ENCODE measurements at regions not wholly inside any gene's neighbourhood (a gene's known extent, or its start where the extent isn't known, plus 50 kb on each side); places are given as distances from the start of the nearest gene placed in this dataset.

GRCh38 chr6:87860902-87861301 lies 158.9 kb upstream of the AKIRIN2 start:
- DNase-seq (ENCODE audit: low read depth in 4 of 4, low spot score in 3 of 4), result no peak

GRCh38 chr6:87858440-87858839 lies 156.4 kb upstream of the AKIRIN2 start:
- no peak for DNase-seq (ENCODE audit: low read depth in 4 of 4, low spot score in 3 of 4)

- no peak for DNase-seq (ENCODE audit: low read depth in 4 of 4, low spot score in 3 of 4)
Measured at GRCh38 chr6:87851674-87852299, 149.8 kb upstream of the AKIRIN2 start.

- DNase-seq (ENCODE audit: low read depth in 4 of 4, low spot score in 3 of 4), result no peak
Measured at GRCh38 chr6:87848616-87849015, 146.6 kb upstream of the AKIRIN2 start.

GRCh38 chr6:87847830-87848210 lies 145.8 kb upstream of the AKIRIN2 start:
- DNase-seq (ENCODE audit: low read depth in 4 of 4, low spot score in 3 of 4), result no peak

GRCh38 chr6:87847135-87847829 lies 145.2 kb upstream of the AKIRIN2 start:
- no peak for DNase-seq (ENCODE audit: low read depth in 4 of 4, low spot score in 3 of 4)

DNA sequence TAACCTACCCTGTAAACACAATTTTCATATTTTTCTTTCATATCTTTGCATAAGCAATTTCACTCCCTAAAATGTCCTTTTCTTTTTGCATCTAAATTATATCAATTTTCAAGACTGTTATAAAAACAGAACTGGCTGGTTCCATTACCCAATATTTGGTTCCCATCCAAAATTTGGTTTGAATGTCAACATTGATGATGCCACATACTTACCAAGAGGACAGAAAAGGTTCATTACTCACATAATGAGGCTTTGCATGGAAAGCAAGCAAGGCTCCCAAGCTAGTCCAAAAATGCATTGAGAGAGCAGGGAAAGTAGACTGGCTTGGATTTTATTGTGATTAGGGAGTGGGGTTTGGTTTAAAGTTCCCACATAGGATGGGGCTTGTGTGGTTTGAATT lies 144.4 kb upstream of the AKIRIN2 start:
- no peak for DNase-seq (ENCODE audit: low read depth in 4 of 4, low spot score in 3 of 4)

DNA sequence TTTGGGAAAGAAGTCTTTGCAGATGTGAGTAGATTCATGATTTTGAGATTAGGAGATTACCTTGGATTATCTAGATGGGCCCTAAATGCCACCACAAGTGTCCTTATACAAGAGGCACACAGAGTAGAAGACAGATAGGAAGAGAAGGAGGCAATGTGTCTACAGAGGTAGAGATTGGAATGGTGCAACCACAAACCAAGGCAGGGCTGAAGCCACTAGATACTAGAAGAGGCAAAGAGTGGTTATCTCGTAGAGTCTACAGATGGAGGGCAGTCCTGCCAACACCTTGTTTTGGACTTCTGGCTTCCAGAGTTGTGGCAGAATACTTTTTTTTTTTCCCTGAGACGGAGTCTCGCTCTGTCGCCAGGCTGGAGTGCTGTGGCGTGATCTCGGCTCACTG lies 138.3 kb upstream of the AKIRIN2 start:
- no peak for DNase-seq (ENCODE audit: low read depth in 4 of 4, low spot score in 3 of 4)

GRCh38 chr6:87837876-87838275 lies 135.8 kb upstream of the AKIRIN2 start:
- DNase-seq (ENCODE audit: low read depth in 4 of 4, low spot score in 3 of 4), result no peak

- DNase-seq (ENCODE audit: low read depth in 4 of 4, low spot score in 3 of 4), result no peak
Measured at GRCh38 chr6:87837444-87837843, 135.4 kb upstream of the AKIRIN2 start.

- no peak for DNase-seq (ENCODE audit: low read depth in 4 of 4, low spot score in 3 of 4)
Measured at GRCh38 chr6:87832025-87832825, 130.2 kb upstream of the AKIRIN2 start.

DNA sequence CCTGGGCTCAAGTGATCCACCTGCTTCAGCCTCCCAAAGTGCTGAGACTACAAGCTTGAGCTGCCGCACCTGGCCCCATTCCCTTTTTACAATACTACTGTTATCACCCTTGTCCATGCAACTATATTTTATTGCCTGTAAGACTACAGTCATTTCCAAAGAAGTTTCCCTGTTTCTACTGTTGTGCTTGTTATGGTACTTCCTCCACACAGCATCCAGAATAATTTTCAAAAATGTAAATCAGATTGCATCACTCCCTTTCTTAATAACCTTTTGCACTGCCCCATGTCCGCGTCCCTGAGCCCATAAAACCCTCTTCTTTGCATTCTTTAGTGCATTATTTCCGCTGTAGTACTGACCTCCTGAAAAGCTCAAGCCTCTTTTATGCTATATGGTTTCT lies 128.9 kb upstream of the AKIRIN2 start:
- DNase-seq (ENCODE audit: low read depth in 4 of 4, low spot score in 3 of 4), result no peak

DNA sequence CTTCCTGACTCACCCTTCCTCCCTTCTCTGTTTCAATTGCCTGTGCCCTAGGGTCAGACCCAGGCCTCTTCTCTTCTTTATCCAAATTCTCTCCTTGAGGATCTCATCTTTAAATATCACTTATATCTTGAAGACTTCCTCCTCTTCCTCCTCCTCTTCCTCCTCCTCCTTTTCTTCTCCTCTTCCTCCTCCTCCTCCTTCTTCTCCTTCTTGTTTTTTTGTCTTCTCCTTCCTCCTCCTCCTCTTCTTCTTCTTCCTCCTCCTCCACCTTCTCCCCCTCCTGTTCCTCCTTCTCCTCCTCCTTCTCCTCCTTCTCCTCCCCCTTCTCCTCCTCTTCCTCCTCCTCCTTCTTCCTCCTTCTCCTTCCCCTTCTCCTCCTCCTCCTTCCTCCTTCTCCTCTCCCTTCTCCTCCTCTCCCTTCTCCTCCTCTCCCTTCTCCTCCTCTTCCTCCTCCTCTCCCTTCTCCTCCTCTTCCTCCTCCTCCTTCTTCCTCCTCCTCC lies 127.6 kb upstream of the AKIRIN2 start:
- no peak for DNase-seq (ENCODE audit: low read depth in 4 of 4, low spot score in 3 of 4)

DNA sequence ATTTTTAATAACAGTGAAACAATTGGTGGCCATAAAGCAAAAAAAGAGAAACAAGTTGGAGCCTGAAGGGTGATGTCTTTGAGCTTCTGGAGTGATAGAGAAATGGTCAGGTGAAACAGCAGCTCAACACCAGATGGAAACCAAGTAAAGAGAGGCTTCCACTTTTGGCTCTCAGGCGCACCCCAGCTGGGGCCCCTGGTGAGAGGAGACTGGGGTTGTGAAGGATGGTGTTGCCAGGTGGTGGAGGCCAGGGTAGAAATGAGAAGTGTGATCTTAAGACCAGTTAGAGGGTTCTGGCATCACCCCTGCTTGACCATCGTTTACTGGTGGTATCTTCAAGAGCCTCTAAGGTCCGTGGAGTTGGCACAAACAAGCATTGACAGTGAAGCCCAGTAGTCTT lies 126.0 kb upstream of the AKIRIN2 start:
- DNase-seq (ENCODE audit: low read depth in 4 of 4, low spot score in 3 of 4), result no peak

DNA sequence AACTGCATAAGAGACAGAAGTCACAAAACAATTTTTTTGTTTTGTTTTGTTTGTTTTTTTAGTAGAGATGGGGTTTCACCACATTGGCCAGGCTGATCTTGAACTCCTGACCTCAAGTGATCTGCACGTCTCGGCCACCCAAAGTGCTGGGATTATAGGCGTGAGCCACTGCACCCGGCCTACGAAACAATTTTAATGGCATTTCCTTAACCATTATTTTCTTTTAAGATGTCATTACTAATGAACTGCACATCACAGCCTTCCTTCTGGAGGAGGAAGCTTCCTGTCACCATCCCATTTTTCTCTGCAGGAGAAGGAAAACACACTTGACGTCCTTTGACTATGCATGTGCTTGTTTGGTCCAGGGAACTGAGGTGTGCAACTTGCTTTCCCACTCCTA lies 125.3 kb upstream of the AKIRIN2 start:
- DNase-seq (ENCODE audit: low read depth in 4 of 4, low spot score in 3 of 4), result no peak

DNA sequence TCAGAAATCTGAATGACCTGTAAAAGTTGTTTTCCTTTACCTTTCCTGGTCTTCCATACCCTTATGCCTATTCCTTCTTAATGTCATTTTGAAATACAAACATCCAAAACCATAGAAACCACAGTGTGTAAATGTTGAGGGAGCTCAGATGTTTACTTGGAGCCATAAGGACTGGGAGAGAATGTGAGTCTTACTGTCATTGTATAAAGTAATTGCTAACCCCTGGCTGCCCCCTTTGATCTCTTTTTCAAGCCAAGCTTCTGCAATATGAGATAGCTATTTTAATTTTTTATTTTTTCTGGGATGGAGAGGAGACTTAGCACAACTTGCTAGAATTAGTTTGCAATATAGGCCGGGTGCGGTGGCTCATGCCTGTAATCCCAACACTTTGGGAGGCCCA lies 124.4 kb upstream of the AKIRIN2 start:
- no peak for DNase-seq (ENCODE audit: low read depth in 4 of 4, low spot score in 3 of 4)

DNA sequence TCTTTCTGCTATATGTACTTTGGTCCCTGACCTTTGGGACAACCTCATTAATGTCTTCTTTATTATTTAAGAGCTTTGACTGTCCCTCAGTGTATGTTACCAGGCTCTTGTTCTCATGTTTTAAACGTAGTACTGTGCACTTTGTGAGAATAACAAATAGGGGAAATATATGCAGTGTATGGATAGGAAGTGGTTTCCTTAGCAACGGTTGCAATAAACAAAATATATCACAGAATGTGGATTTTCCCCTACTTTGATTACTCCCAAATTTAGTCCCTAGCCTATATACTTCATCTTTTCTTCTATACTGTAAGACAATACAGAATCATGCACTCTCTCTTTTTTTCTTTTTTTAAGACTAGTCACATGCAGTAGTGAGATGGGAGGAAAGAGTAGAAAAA lies 123.8 kb upstream of the AKIRIN2 start:
- DNase-seq (ENCODE audit: low read depth in 4 of 4, low spot score in 3 of 4), result no peak

- DNase-seq (ENCODE audit: low read depth in 4 of 4, low spot score in 3 of 4), result no peak
Measured at GRCh38 chr6:87824958-87825491, 123.0 kb upstream of the AKIRIN2 start.

DNA sequence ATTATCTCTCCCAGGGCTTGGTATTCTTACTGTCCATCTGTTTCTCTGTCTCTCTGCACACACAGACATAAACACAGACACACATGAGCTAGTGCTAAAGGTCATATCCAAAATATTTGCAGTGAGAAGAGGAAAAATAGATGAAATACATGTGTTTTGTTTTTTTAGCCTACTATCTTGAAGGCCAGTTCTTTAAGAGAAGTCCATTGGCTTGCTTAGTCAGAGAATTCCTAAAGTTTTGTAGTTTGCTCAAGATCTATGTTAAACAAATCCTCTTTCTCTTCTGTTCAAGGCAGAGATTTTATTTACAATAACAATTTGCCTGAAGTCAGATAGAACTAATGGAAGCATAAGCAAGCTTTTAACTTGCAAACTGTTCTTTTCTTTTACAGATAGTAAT lies 120.0 kb upstream of the AKIRIN2 start:
- no peak for DNase-seq (ENCODE audit: low read depth in 4 of 4, low spot score in 3 of 4)

GRCh38 chr6:87820343-87820984 lies 118.4 kb upstream of the AKIRIN2 start:
- no peak for DNase-seq (ENCODE audit: low read depth in 4 of 4, low spot score in 3 of 4)

DNA sequence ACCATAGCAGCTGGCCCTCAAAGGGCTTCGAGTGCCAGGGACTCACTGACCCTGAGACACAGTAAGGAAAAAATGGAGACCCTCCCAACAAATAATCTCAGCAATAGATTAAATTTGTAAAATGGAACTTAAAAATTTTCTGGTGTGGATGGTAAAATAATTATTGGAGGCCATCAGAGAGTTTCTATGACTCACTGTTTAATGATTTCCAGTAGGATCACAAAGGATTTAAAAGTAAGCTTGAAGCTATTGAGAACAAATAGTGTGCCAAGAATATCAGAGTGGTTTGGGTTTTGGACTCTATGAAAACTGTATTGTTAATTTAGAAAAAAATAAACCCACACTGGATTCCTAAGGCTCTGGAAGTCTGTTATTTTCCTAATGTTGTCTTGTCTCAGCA lies 115.2 kb upstream of the AKIRIN2 start:
- no peak for DNase-seq (ENCODE audit: low read depth in 4 of 4, low spot score in 3 of 4)

Measured in right renal pelvis (tissue), 4 donors.